ENCODE measurements at regions not wholly inside any gene's neighbourhood (a gene's known extent, or its start where the extent isn't known, plus 50 kb on each side); places are given as distances from the start of the nearest gene placed in this dataset.
"Not testable (repeated sequence)": the region's sequence is repeated elsewhere in the genome, so short reads cannot be mapped to it uniquely, and the experiment has no call there.

- Histone ChIP-seq H3K4me1 (peaks cover 30% of the 10 kb centered on the region), H3K9me3 (replicated peaks) (no peaks in the 10 kb centered on the region), H3K4me3 (no peak overlapping the region), H3K27me3 (ENCODE audit: low read depth) (peaks cover 63% of the 10 kb centered on the region), H3K27ac (replicated peaks) (peak overlapping the region; percentile 9), H3K36me3 (no peaks in the 10 kb centered on the region)
- no peak for TF ChIP-seq CTCF (IDR thresholded peaks at IDR 0.05; ENCODE audit: borderline replicate concordance)
- intact Hi-C loops (cut with micrococcal nuclease): no loop called here
- peak; percentile 53 for DNase-seq
Measured at GRCh38 chr22:27107824-27108223, 450.4 kb downstream of the MIAT start.

GRCh38 chr22:27108425-27109114 is 451.2 kb downstream of the MIAT start:
- intact Hi-C loops (cut with micrococcal nuclease): no loop called here
- H3K36me3 ChIP-seq: no peaks in the 10 kb centered on the region
- DNase-seq: no peak
- H3K27ac ChIP-seq (replicated peaks): peak overlapping the region; percentile 9
- TF ChIP-seq CTCF (IDR thresholded peaks at IDR 0.05; ENCODE audit: borderline replicate concordance): no peak
- no peak overlapping the region for H3K4me3 ChIP-seq
- H3K27me3 ChIP-seq (ENCODE audit: low read depth): peaks cover 63% of the 10 kb centered on the region
- peaks cover 30% of the 10 kb centered on the region for H3K4me1 ChIP-seq
- no peaks in the 10 kb centered on the region for H3K9me3 ChIP-seq (replicated peaks)

DNA sequence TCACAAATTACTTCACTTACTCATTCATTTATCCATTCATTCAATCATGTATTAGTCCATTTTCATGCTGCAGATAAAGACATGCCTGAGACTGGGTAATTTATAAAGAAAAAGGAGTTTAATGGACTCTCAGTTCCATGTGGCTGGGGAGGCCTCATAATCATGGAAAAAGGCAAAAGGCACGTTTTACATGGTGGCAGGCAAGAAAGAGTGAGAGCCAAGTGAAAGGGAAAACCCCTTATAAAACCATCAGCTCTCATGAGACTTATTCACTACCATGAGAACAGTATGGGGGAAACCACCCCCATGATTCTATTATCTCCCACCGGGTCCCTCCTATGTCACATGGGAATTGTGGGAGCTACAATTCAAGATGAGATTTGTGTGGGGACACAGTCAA is 452.0 kb downstream of the MIAT start:
- H3K4me3 ChIP-seq; intact Hi-C loops (cut with micrococcal nuclease); H3K27ac ChIP-seq (replicated peaks); H3K9me3 ChIP-seq (replicated peaks); DNase-seq; H3K36me3 ChIP-seq: not testable (repeated sequence)
- H3K4me1 ChIP-seq: peaks cover 30% of the 10 kb centered on the region
- H3K27me3 ChIP-seq (ENCODE audit: low read depth): peaks cover 64% of the 10 kb centered on the region

DNA sequence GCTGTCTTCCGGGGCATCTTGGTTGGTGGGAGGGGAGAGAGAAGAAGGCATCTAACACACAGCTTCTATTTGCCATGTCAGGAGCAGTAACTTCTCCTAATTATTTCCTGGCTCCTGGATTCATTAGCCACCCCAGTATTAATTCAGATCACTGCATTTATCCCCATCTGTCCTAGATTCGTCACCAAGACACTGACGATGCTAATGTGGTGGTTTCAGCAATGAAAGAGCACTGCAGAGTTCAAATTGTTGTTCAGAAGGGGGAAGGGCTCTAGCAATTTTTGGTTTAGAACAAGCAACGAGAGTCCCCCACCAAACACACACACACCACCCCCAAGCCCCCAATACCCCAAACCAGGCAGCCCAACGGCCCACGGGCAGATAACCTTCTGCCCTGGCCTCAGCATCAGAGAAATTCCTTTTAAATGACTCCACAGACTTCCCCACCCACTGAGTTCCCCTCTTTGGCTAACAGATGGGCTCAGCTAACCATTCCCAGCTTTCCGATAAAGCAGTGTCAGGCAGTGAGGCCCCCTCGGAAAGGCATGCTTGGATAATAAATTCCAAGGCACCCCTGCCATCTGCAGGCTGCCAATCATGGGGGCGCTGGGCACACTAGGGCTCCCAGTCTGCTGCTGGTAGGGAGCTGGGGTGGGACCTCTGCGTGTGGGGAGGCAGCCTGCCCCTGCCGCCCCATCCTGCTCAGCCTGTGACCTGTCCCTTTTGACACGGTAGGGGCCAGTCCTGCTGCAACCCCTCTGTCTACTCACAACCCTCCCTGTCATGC is 453.5 kb downstream of the MIAT start:
- no peak overlapping the region for H3K4me3 ChIP-seq
- H3K27me3 ChIP-seq (ENCODE audit: low read depth): peaks cover 65% of the 10 kb centered on the region
- no peak for TF ChIP-seq CTCF (IDR thresholded peaks at IDR 0.05; ENCODE audit: borderline replicate concordance)
- H3K27ac ChIP-seq (replicated peaks): no peak overlapping the region
- peaks cover 29% of the 10 kb centered on the region for H3K4me1 ChIP-seq
- H3K9me3 ChIP-seq (replicated peaks): no peaks in the 10 kb centered on the region
- intact Hi-C loops (cut with micrococcal nuclease): no loop called here
- H3K36me3 ChIP-seq: no peaks in the 10 kb centered on the region
- no peak for DNase-seq

GRCh38 chr22:27111796-27112672 is 454.6 kb downstream of the MIAT start:
- peaks cover 19% of the 10 kb centered on the region for H3K4me1 ChIP-seq

More at GRCh38 chr22:27111796-27112672, 454.6 kb downstream of the MIAT start:
- TF ChIP-seq CTCF (IDR thresholded peaks at IDR 0.05; ENCODE audit: borderline replicate concordance): no peak
- peaks cover 2% of the 10 kb centered on the region for H3K9me3 ChIP-seq (replicated peaks)
- no peaks in the 10 kb centered on the region for H3K36me3 ChIP-seq
- peaks cover 54% of the 10 kb centered on the region for H3K27me3 ChIP-seq (ENCODE audit: low read depth)
- DNase-seq: no peak
- no peak overlapping the region for H3K4me3 ChIP-seq
- intact Hi-C loops (cut with micrococcal nuclease): no loop called here
- H3K27ac ChIP-seq (replicated peaks): peak overlapping the region; percentile 66

All from left ventricle myocardium inferior (tissue), 1 donor.